ENCODE measurements at regions not wholly inside any gene's neighbourhood (a gene's known extent, or its start where the extent isn't known, plus 50 kb on each side); places are given as distances from the start of the nearest gene placed in this dataset.

GRCh38 chr3:72143322-72143721 lies 358.4 kb upstream of the PROK2 start:
- Histone ChIP-seq H3K9me3 (no peaks in the 10 kb centered on the region), H3K27ac (no peak overlapping the region), H3K4me1 (no peaks in the 10 kb centered on the region), H3K4me3 (no peak overlapping the region), H3K36me3 (no peaks in the 10 kb centered on the region), H3K27me3 (no peaks in the 10 kb centered on the region)
- TF ChIP-seq POLR2A (IDR thresholded peaks at IDR 0.05) (no peak), CTCF (IDR thresholded peaks at IDR 0.05) (no peak)
- intact Hi-C loops (cut with DNase I; ENCODE audit: low total_unique reads) = no loop called here
- no peak for DNase-seq

GRCh38 chr3:72142028-72142427 lies 357.1 kb upstream of the PROK2 start:
- no peaks in the 10 kb centered on the region for H3K9me3 ChIP-seq
- no peak for TF ChIP-seq CTCF (IDR thresholded peaks at IDR 0.05)
- TF ChIP-seq POLR2A (IDR thresholded peaks at IDR 0.05) = no peak
- no peak overlapping the region for H3K27ac ChIP-seq
- no peaks in the 10 kb centered on the region for H3K27me3 ChIP-seq
- no peak for DNase-seq
- no peaks in the 10 kb centered on the region for H3K36me3 ChIP-seq
- intact Hi-C loops (cut with DNase I; ENCODE audit: low total_unique reads) = no loop called here
- no peak overlapping the region for H3K4me3 ChIP-seq
- no peaks in the 10 kb centered on the region for H3K4me1 ChIP-seq

- Histone ChIP-seq H3K27ac (no peak overlapping the region), H3K27me3 (no peaks in the 10 kb centered on the region), H3K4me1 (no peaks in the 10 kb centered on the region), H3K9me3 (no peaks in the 10 kb centered on the region), H3K4me3 (no peak overlapping the region), H3K36me3 (no peaks in the 10 kb centered on the region)
- intact Hi-C loops (cut with DNase I; ENCODE audit: low total_unique reads) = no loop called here
- no peak for DNase-seq
- TF ChIP-seq POLR2A (IDR thresholded peaks at IDR 0.05) = no peak
- no peak for TF ChIP-seq CTCF (IDR thresholded peaks at IDR 0.05)
Observed at GRCh38 chr3:72141264-72141663, 356.3 kb upstream of the PROK2 start.

GRCh38 chr3:72139316-72139715 lies 354.4 kb upstream of the PROK2 start:
- Histone ChIP-seq H3K4me3 (no peak overlapping the region), H3K27ac (no peak overlapping the region), H3K9me3 (no peaks in the 10 kb centered on the region), H3K27me3 (no peaks in the 10 kb centered on the region), H3K4me1 (no peaks in the 10 kb centered on the region), H3K36me3 (no peaks in the 10 kb centered on the region)
- intact Hi-C loops (cut with DNase I; ENCODE audit: low total_unique reads) = no loop called here
- TF ChIP-seq POLR2A (IDR thresholded peaks at IDR 0.05) = no peak
- no peak for TF ChIP-seq CTCF (IDR thresholded peaks at IDR 0.05)
- no peak for DNase-seq

- no peak overlapping the region for H3K27ac ChIP-seq
Observed at GRCh38 chr3:72137865-72138861, 353.2 kb upstream of the PROK2 start.

More at GRCh38 chr3:72137865-72138861, 353.2 kb upstream of the PROK2 start:
- intact Hi-C loops (cut with DNase I; ENCODE audit: low total_unique reads) = no loop called here
- H3K27me3 ChIP-seq = no peaks in the 10 kb centered on the region
- TF ChIP-seq POLR2A (IDR thresholded peaks at IDR 0.05) (no peak), CTCF (IDR thresholded peaks at IDR 0.05) (no peak)
- H3K4me1 ChIP-seq = no peaks in the 10 kb centered on the region
- H3K36me3 ChIP-seq = no peaks in the 10 kb centered on the region
- no peak for DNase-seq
- H3K4me3 ChIP-seq = no peak overlapping the region
- H3K9me3 ChIP-seq = no peaks in the 10 kb centered on the region
